NB4 (cell line): ENCODE measurements at regions not wholly inside any gene's neighbourhood (a gene's known extent, or its start where the extent isn't known, plus 50 kb on each side); places are given as distances from the start of the nearest gene placed in this dataset.

Source experiments
- CTCF ChIP-seq: IDR thresholded peaks from one replicate; pipeline ENCODE4 v1.5.1; 2012; ENCODE audit warnings: low read depth, low read length
- MAX ChIP-seq: IDR thresholded peaks from 2 replicates; pipeline ENCODE4 v1.6.1; 2011; ENCODE audit warnings: low read depth, low read length
- MYC ChIP-seq: IDR thresholded peaks from 2 replicates; pipeline ENCODE4 v1.6.1; 2011; ENCODE audit warnings: low read depth, low read length
- POLR2A ChIP-seq: IDR thresholded peaks from 2 replicates; pipeline ENCODE4 v1.6.1; 2011; ENCODE audit warnings: mild to moderate bottlenecking; ENCODE audit not compliant: insufficient read length; ENCODE audit errors: extremely low read depth

GRCh38 chr5:121783700-121784099 is 68.0 kb upstream of the FTMT start:
- TF ChIP-seq CTCF (no peak), POLR2A (no peak), MAX (no peak), MYC (no peak)
